H1 (cell line): ENCODE measurements at regions not wholly inside any gene's neighbourhood (a gene's known extent, or its start where the extent isn't known, plus 50 kb on each side); places are given as distances from the start of the nearest gene placed in this dataset.

Source experiments
- CREB1 ChIP-seq: IDR thresholded peaks from 2 replicates; pipeline ENCODE4 v1.6.1; 2012; ENCODE audit warnings: inconsistent platforms
- GABPA ChIP-seq: IDR thresholded peaks from 2 replicates; pipeline ENCODE4 v1.6.1; 2011; ENCODE audit warnings: mild to moderate bottlenecking, low read length, moderate library complexity, borderline replicate concordance; ENCODE audit not compliant: insufficient read depth
- POU5F1 ChIP-seq: IDR thresholded peaks from 2 replicates; pipeline ENCODE4 v1.6.1; 2011; ENCODE audit warnings: low read depth, mild to moderate bottlenecking, low read length, moderate library complexity
- SP1 ChIP-seq: IDR thresholded peaks from 2 replicates; pipeline ENCODE4 v1.6.1; 2011; ENCODE audit warnings: low read depth, low read length
- TF ChIP-seq, protein P1 (sequence below): fragments of 300-600 bp; sonication (generic); IDR thresholded peaks from 2 replicates; pipeline ENCODE4 v1.7.1; 2012; ENCODE audit warnings: low read length, moderate library complexity, mild to moderate bottlenecking, inconsistent platforms; ENCODE audit not compliant: insufficient replicate concordance
- TF ChIP-seq, protein P2 (sequence below): IDR thresholded peaks from 2 replicates; pipeline ENCODE4 v1.6.1; 2011; ENCODE audit warnings: low read length, improper control_type of control experiment

DNA sequence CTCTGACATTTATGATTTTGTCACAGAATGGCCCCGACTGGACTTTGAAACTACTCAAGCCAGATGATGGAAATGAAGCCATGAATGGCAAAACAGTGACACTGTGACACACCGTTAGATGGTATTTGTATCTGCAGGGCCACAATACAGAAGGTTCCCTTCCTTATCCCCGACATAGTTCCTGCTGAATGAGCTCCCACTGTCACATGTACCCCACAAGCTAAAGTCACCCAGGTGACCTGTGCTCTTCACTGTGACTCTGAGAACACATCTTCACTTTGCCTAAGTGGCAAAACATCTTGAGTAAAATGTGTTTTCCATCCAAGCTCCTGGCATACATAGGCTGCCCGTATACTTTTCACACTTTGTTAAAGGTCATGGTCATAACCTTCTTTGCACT is 89.5 kb downstream of the LSM5 start (continued):
- TF ChIP-seq, protein P1, sequence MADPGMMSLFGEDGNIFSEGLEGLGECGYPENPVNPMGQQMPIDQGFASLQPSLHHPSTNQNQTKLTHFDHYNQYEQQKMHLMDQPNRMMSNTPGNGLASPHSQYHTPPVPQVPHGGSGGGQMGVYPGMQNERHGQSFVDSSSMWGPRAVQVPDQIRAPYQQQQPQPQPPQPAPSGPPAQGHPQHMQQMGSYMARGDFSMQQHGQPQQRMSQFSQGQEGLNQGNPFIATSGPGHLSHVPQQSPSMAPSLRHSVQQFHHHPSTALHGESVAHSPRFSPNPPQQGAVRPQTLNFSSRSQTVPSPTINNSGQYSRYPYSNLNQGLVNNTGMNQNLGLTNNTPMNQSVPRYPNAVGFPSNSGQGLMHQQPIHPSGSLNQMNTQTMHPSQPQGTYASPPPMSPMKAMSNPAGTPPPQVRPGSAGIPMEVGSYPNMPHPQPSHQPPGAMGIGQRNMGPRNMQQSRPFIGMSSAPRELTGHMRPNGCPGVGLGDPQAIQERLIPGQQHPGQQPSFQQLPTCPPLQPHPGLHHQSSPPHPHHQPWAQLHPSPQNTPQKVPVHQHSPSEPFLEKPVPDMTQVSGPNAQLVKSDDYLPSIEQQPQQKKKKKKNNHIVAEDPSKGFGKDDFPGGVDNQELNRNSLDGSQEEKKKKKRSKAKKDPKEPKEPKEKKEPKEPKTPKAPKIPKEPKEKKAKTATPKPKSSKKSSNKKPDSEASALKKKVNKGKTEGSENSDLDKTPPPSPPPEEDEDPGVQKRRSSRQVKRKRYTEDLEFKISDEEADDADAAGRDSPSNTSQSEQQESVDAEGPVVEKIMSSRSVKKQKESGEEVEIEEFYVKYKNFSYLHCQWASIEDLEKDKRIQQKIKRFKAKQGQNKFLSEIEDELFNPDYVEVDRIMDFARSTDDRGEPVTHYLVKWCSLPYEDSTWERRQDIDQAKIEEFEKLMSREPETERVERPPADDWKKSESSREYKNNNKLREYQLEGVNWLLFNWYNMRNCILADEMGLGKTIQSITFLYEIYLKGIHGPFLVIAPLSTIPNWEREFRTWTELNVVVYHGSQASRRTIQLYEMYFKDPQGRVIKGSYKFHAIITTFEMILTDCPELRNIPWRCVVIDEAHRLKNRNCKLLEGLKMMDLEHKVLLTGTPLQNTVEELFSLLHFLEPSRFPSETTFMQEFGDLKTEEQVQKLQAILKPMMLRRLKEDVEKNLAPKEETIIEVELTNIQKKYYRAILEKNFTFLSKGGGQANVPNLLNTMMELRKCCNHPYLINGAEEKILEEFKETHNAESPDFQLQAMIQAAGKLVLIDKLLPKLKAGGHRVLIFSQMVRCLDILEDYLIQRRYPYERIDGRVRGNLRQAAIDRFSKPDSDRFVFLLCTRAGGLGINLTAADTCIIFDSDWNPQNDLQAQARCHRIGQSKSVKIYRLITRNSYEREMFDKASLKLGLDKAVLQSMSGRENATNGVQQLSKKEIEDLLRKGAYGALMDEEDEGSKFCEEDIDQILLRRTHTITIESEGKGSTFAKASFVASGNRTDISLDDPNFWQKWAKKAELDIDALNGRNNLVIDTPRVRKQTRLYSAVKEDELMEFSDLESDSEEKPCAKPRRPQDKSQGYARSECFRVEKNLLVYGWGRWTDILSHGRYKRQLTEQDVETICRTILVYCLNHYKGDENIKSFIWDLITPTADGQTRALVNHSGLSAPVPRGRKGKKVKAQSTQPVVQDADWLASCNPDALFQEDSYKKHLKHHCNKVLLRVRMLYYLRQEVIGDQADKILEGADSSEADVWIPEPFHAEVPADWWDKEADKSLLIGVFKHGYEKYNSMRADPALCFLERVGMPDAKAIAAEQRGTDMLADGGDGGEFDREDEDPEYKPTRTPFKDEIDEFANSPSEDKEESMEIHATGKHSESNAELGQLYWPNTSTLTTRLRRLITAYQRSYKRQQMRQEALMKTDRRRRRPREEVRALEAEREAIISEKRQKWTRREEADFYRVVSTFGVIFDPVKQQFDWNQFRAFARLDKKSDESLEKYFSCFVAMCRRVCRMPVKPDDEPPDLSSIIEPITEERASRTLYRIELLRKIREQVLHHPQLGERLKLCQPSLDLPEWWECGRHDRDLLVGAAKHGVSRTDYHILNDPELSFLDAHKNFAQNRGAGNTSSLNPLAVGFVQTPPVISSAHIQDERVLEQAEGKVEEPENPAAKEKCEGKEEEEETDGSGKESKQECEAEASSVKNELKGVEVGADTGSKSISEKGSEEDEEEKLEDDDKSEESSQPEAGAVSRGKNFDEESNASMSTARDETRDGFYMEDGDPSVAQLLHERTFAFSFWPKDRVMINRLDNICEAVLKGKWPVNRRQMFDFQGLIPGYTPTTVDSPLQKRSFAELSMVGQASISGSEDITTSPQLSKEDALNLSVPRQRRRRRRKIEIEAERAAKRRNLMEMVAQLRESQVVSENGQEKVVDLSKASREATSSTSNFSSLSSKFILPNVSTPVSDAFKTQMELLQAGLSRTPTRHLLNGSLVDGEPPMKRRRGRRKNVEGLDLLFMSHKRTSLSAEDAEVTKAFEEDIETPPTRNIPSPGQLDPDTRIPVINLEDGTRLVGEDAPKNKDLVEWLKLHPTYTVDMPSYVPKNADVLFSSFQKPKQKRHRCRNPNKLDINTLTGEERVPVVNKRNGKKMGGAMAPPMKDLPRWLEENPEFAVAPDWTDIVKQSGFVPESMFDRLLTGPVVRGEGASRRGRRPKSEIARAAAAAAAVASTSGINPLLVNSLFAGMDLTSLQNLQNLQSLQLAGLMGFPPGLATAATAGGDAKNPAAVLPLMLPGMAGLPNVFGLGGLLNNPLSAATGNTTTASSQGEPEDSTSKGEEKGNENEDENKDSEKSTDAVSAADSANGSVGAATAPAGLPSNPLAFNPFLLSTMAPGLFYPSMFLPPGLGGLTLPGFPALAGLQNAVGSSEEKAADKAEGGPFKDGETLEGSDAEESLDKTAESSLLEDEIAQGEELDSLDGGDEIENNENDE = no peak
- no peak for TF ChIP-seq GABPA
- TF ChIP-seq POU5F1 = no peak
- TF ChIP-seq, protein P2, sequence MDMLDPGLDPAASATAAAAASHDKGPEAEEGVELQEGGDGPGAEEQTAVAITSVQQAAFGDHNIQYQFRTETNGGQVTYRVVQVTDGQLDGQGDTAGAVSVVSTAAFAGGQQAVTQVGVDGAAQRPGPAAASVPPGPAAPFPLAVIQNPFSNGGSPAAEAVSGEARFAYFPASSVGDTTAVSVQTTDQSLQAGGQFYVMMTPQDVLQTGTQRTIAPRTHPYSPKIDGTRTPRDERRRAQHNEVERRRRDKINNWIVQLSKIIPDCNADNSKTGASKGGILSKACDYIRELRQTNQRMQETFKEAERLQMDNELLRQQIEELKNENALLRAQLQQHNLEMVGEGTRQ = no peak
- TF ChIP-seq CREB1 = no peak
- no peak for TF ChIP-seq SP1
